GM12873 (cell line): ENCODE measurements at regions not wholly inside any gene's neighbourhood (a gene's known extent, or its start where the extent isn't known, plus 50 kb on each side); places are given as distances from the start of the nearest gene placed in this dataset.

ENCODE experiments used
- CTCF ChIP-seq: IDR thresholded peaks from 2 replicates; pipeline ENCODE4 v1.5.1; 2012; ENCODE audit warnings: low read depth, mild to moderate bottlenecking, moderate library complexity, low read length, control low read depth; ENCODE audit not compliant: insufficient read depth; ENCODE audit errors: missing control alignments

- TF ChIP-seq CTCF, result no peak
Measured at GRCh38 chr5:142404046-142404477, 79.2 kb upstream of the SPRY4 start.

- TF ChIP-seq CTCF, result no peak
Measured at GRCh38 chr5:142403583-142403982, 78.8 kb upstream of the SPRY4 start.

GRCh38 chr5:142402752-142403318, 78.0 kb upstream of the SPRY4 start:
- no peak for TF ChIP-seq CTCF

GRCh38 chr5:142400415-142400814, 75.6 kb upstream of the SPRY4 start:
- no peak for TF ChIP-seq CTCF

GRCh38 chr5:142399891-142400290, 75.1 kb upstream of the SPRY4 start:
- TF ChIP-seq CTCF, result no peak

- TF ChIP-seq CTCF, result no peak
Measured at GRCh38 chr5:142398730-142399055, 73.9 kb upstream of the SPRY4 start.

- no peak for TF ChIP-seq CTCF
Measured at GRCh38 chr5:142397178-142397577, 72.4 kb upstream of the SPRY4 start.

- TF ChIP-seq CTCF, result no peak
Measured at GRCh38 chr5:142396436-142397038, 71.7 kb upstream of the SPRY4 start.
